K562 (cell line): ENCODE measurements at regions not wholly inside any gene's neighbourhood (a gene's known extent, or its start where the extent isn't known, plus 50 kb on each side); places are given as distances from the start of the nearest gene placed in this dataset.
A peak's percentile ranks its signal among the peaks of the same experiment; 100 is the strongest.

ENCODE experiments used
- ATAC-seq: fragments of 200-7000 bp; cut with Tn5 transposase; 3 replicates; pipeline ENCODE4 v1.9.1; 2020; ENCODE audit warnings: moderate library complexity
- BruUV-seq: library from RNA; stranded (reverse); fragments of 400-500 nt; replicated peaks from 2 replicates; lab custom pipeline; 2021; lab: Mats Ljungman, UMichigan
- CTCF ChIA-PET: fragments of 300-600 bp; formaldehyde crosslinking; extraction: SDS; loops from one replicate; lab custom pipeline; 2021; ENCODE audit warnings: low intra/inter-chr PET ratio; lab: Yijun Ruan, JAX
- POLR2A ChIA-PET: fragments of 300-600, 350-650 bp; sonication (Branson Sonifier 250); formaldehyde crosslinking; extraction: SDS; loops from one replicate; lab custom pipeline; 2021; ENCODE audit warnings: antibody characterized with exemption, inconsistent platforms; lab: Yijun Ruan, JAX
- DNase-seq, 4 experiments: peaks; one replicate each; pipeline versions ENCODE4 v3.0.0 to v3.0.0-alpha.2; 2011 to 2018; ENCODE audit warnings: low spot score in 3 of 4, mixed read lengths in 3 of 4; ENCODE audit errors: extremely low read depth in 1 of 4
- FAIRE-seq: peaks from 2 replicates; lab custom pipeline; 2011; peaks lifted over from hg19 to GRCh38; lab: Jason Lieb, UNC
- H2AFZ ChIP-seq: 2 replicates; pipeline ENCODE4 v1.6.0; 2011; ENCODE audit warnings: low read depth, low read length, control low read depth, inconsistent platforms
- H3K27ac ChIP-seq: fragments of 200-600 bp; 3 replicates; pipeline ENCODE4 v1.8.0; 2011; ENCODE audit warnings: low read depth, mild to moderate bottlenecking, control low read depth, inconsistent platforms, low read length, moderate library complexity, mixed read lengths; ENCODE audit errors: extremely low read depth
- H3K27me3 ChIP-seq, 2 experiments: fragments of 300-600 bp in 1 of 2; 2 replicates in 1 of 2; 3 replicates in 1 of 2; pipeline versions ENCODE4 v1.6.0 to v1.8.0; 2011; ENCODE audit warnings: inconsistent platforms in 2 of 2, low read length in 2 of 2, mild to moderate bottlenecking in 1 of 2, mixed read lengths in 1 of 2, moderate library complexity in 1 of 2; ENCODE audit not compliant: control insufficient read depth in 2 of 2, insufficient read depth in 2 of 2
- H3K36me3 ChIP-seq: fragments of 300-600 bp; 3 replicates; pipeline ENCODE4 v1.8.0; 2011; ENCODE audit warnings: mild to moderate bottlenecking, low read length, inconsistent platforms; ENCODE audit not compliant: control insufficient read depth, insufficient read depth
- H3K4me1 ChIP-seq, 2 experiments: fragments of 200-600 bp in 1 of 2; replicated peaks in 1 of 2; 2 replicates in 1 of 2; 3 replicates in 1 of 2; pipeline versions ENCODE4 v1.5.1 to v1.8.0; 2011; ENCODE audit warnings: inconsistent platforms in 2 of 2, low read length in 2 of 2, mild to moderate bottlenecking in 1 of 2, mixed read lengths in 1 of 2, moderate library complexity in 1 of 2; ENCODE audit not compliant: control insufficient read depth in 2 of 2, insufficient read depth in 2 of 2
- H3K4me2 ChIP-seq: 2 replicates; pipeline ENCODE4 v1.6.1; 2011; ENCODE audit warnings: low read length, control low read depth, inconsistent platforms, mixed read lengths; ENCODE audit not compliant: insufficient read depth
- H3K4me3 ChIP-seq: fragments of 200-600 bp; sonication (generic), shearing (Covaris generic); 2 replicates; pipeline ENCODE4 v1.5.1; 2016; ENCODE audit warnings: control low read depth, inconsistent platforms
- H3K79me2 ChIP-seq: fragments of 200-600 bp; 3 replicates; pipeline ENCODE4 v1.8.0; 2011; ENCODE audit warnings: low read length, inconsistent platforms; ENCODE audit not compliant: control insufficient read depth, insufficient read depth
- H3K9ac ChIP-seq, 2 experiments: 2 replicates each; pipeline versions ENCODE4 v1.6.0 to v1.6.1; 2011; ENCODE audit warnings: low read depth in 2 of 2, low read length in 2 of 2, control low read depth in 1 of 2, inconsistent platforms in 1 of 2, mild to moderate bottlenecking in 1 of 2, mixed read lengths in 1 of 2; ENCODE audit not compliant: insufficient read depth in 1 of 2
- H3K9me1 ChIP-seq: one replicate; pipeline ENCODE4 v1.6.0; 2011; ENCODE audit warnings: inconsistent platforms, mild to moderate bottlenecking, low read length, moderate library complexity; ENCODE audit not compliant: control insufficient read depth, insufficient read depth
- H3K9me3 ChIP-seq: replicated peaks from 2 replicates; pipeline ENCODE4 v1.5.1; 2011; ENCODE audit warnings: low read depth, low read length, inconsistent platforms; ENCODE audit not compliant: control insufficient read depth, insufficient read depth
- H4K20me1 ChIP-seq: replicated peaks from 2 replicates; pipeline ENCODE4 v1.6.1; 2011; ENCODE audit warnings: low read length, inconsistent platforms, mixed read lengths; ENCODE audit not compliant: control insufficient read depth, insufficient read depth
- FOXJ2 ChIP-seq: fragments of 200-800 bp; sonication (Bioruptor generic); IDR thresholded peaks from 2 replicates; pipeline ENCODE4 v1.6.1; 2016; ENCODE audit warnings: missing genetic modification characterization, missing compliant biosample characterization
- KLF6 ChIP-seq: fragments of 250-450 bp; sonication (Bioruptor Pico); IDR thresholded peaks from 2 replicates; pipeline ENCODE4 v1.4.0; 2020; ENCODE audit warnings: mild to moderate bottlenecking, moderate library complexity, borderline replicate concordance
- NFE2 ChIP-seq: IDR thresholded peaks from 2 replicates; pipeline ENCODE4 v1.6.1; 2014; ENCODE audit warnings: antibody characterized with exemption, low read depth
- SIX5 ChIP-seq, 2 experiments: IDR thresholded peaks; 2 replicates each; pipeline ENCODE4 v1.6.1; 2011; ENCODE audit warnings: low read length in 2 of 2, borderline replicate concordance in 1 of 2, low read depth in 1 of 2, mild to moderate bottlenecking in 1 of 2, moderate library complexity in 1 of 2; ENCODE audit not compliant: insufficient read depth in 1 of 2
- ZNF431 ChIP-seq: sonication (generic); formaldehyde crosslinking; IDR thresholded peaks from 2 replicates; pipeline ENCODE4 v1.8.0; 2022; ENCODE audit warnings: mild to moderate bottlenecking, missing genetic modification reagents
- ZNF445 ChIP-seq: fragments of 250-450 bp; sonication (Bioruptor Pico); IDR thresholded peaks from 2 replicates; pipeline ENCODE4 v1.4.0; 2020; ENCODE audit warnings: low read depth, mild to moderate bottlenecking, moderate library complexity
- ZNF589 ChIP-seq: fragments of 200-800 bp; sonication (Bioruptor generic); IDR thresholded peaks from 2 replicates; pipeline ENCODE4 v1.6.1; 2016; ENCODE audit warnings: low read depth, missing genetic modification characterization, missing compliant biosample characterization
- ZSCAN32 ChIP-seq: fragments of 450-650 bp; formaldehyde crosslinking; IDR thresholded peaks from 2 replicates; pipeline ENCODE4 v1.4.0; 2020; ENCODE audit warnings: mild to moderate bottlenecking, moderate library complexity
- whole genome bisulfite sequencing: fragments of 100-300 bp; shearing (Covaris generic); methylation state at CpG from one replicate; pipeline ENCODE4 v1.1.6; 2016; ENCODE audit warnings: low coverage, mixed read lengths; ENCODE audit not compliant: insufficient coverage; ENCODE audit errors: missing lambda C conversion rate; 5-methylcytosine and 5-hydroxymethylcytosine counted together
- in situ Hi-C: fragments of 300-500 bp; cut with MboI; formaldehyde crosslinking; loops from 4 replicates; pipeline ENCODE4 v1.15.0; 2018; ENCODE audit warnings: inconsistent platforms, mixed read lengths
- intact Hi-C: fragments of 100-400 bp; cut with micrococcal nuclease; formaldehyde crosslinking; loops from 2 replicates; pipeline ENCODE4 v1.14.2; 2022
- TF ChIP-seq, protein P1 (sequence below): sonication (generic); formaldehyde crosslinking; IDR thresholded peaks from 2 replicates; pipeline ENCODE4 v1.8.1; 2023; ENCODE audit warnings: mild to moderate bottlenecking, missing genetic modification reagents, moderate library complexity
- TF ChIP-seq, protein P2 (sequence below): fragments of 450-650 bp; formaldehyde crosslinking; IDR thresholded peaks from 2 replicates; pipeline ENCODE4 v1.4.0; 2022; ENCODE audit warnings: mild to moderate bottlenecking, moderate library complexity

DNA sequence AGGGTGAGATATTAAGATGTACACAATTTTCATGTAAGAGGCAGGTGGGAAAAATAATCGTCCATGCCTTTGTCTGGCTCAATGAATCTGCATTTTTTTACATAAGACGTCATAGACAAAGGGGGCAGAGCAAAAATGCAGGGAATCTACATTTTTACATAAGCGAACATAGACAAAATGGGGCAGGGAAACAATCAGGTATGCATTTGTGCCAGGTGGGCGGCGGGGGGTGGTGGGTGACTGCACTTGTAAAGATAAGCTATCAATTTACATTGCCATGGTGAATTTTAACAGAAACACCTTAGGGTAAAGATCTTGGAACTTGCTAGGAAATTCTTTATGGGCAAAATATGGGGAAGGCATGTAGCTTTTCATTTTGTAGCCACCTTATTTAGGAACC, 96.3 kb upstream of the CES5A start:
- DNase-seq: no peak
- intact Hi-C loops: no loop called here
- H3K9ac ChIP-seq: no peak overlapping the region
- no peak for TF ChIP-seq FOXJ2 (tag)
- peak; percentile 47; the same call in 1 of the 2 replicates for TF ChIP-seq NFE2
- no peak for TF ChIP-seq SIX5 (IDR thresholded peaks at IDR 0.05; ENCODE audit: borderline replicate concordance in 1 of 2, insufficient read depth in 1 of 2, low read depth in 1 of 2, low read length in 2 of 2)
- TF ChIP-seq ZNF589: 0 out of 2 replicates have a peak, but pooled peaks have one; percentile 33
- TF ChIP-seq ZNF431: no peak
- TF ChIP-seq, protein P1, sequence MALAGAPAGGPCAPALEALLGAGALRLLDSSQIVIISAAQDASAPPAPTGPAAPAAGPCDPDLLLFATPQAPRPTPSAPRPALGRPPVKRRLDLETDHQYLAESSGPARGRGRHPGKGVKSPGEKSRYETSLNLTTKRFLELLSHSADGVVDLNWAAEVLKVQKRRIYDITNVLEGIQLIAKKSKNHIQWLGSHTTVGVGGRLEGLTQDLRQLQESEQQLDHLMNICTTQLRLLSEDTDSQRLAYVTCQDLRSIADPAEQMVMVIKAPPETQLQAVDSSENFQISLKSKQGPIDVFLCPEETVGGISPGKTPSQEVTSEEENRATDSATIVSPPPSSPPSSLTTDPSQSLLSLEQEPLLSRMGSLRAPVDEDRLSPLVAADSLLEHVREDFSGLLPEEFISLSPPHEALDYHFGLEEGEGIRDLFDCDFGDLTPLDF: no peak
- no peak for TF ChIP-seq ZSCAN32 (CRISPR knock-in tag)
- TF ChIP-seq ZNF445 (CRISPR knock-in tag): no peak
- TF ChIP-seq, protein P2, sequence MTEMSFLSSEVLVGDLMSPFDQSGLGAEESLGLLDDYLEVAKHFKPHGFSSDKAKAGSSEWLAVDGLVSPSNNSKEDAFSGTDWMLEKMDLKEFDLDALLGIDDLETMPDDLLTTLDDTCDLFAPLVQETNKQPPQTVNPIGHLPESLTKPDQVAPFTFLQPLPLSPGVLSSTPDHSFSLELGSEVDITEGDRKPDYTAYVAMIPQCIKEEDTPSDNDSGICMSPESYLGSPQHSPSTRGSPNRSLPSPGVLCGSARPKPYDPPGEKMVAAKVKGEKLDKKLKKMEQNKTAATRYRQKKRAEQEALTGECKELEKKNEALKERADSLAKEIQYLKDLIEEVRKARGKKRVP (CRISPR knock-in tag): no peak
- TF ChIP-seq KLF6 (CRISPR knock-in tag): no peak
- TF ChIP-seq, all 486 proteins: peak for 2
- POLR2A ChIA-PET: no interaction called here
- H3K27ac ChIP-seq: no peak overlapping the region
- no peaks in the 10 kb centered on the region for H3K9me1 ChIP-seq
- no peaks in the 10 kb centered on the region for H4K20me1 ChIP-seq
- H2AFZ ChIP-seq: no peak overlapping the region
- no peaks in the 10 kb centered on the region; a peak in 2 of 5 replicates for H3K4me1 ChIP-seq
- CTCF ChIA-PET: no interaction called here
- no peak for FAIRE-seq
- H3K36me3 ChIP-seq: no peaks in the 10 kb centered on the region
- in situ Hi-C loops: no loop called here
- H3K9me3 ChIP-seq: no peaks in the 10 kb centered on the region
- H3K79me2 ChIP-seq: no peaks in the 10 kb centered on the region
- no peak overlapping the region for H3K4me3 ChIP-seq
- no peak for ATAC-seq
- H3K27me3 ChIP-seq: no peaks in the 10 kb centered on the region
- no peak overlapping the region for H3K4me2 ChIP-seq
- WGBS: 18% methylated on average over 5 of the region's 5 CpGs
- no TSS peak for BruUV-seq
